ENCODE measurements at regions not wholly inside any gene's neighbourhood (a gene's known extent, or its start where the extent isn't known, plus 50 kb on each side); places are given as distances from the start of the nearest gene placed in this dataset.

GRCh38 chr1:57927003-57927402 lies 503.1 kb upstream of the DAB1 start:
- TF ChIP-seq CTCF (IDR thresholded peaks at IDR 0.05; ENCODE audit: low read depth, low read length, missing control alignments) = no peak
- no peak overlapping the region for H3K4me3 ChIP-seq (replicated peaks; ENCODE audit: low read depth, low read length)
- DNase-seq (ENCODE audit: extremely low read depth, low read depth) = no peak

- no peak for DNase-seq (ENCODE audit: extremely low read depth, low read depth)
- no peak for TF ChIP-seq CTCF (IDR thresholded peaks at IDR 0.05; ENCODE audit: low read depth, low read length, missing control alignments)
- H3K4me3 ChIP-seq (replicated peaks; ENCODE audit: low read depth, low read length) = no peak overlapping the region
These were observed 502.2 kb upstream of the DAB1 start for GRCh38 chr1:57926025-57926552.

- no peak for TF ChIP-seq CTCF (IDR thresholded peaks at IDR 0.05; ENCODE audit: low read depth, low read length, missing control alignments)
- no peak overlapping the region for H3K4me3 ChIP-seq (replicated peaks; ENCODE audit: low read depth, low read length)
- no peak for DNase-seq (ENCODE audit: extremely low read depth, low read depth)
These were observed 501.4 kb upstream of the DAB1 start for GRCh38 chr1:57925226-57925625.

- no peak for DNase-seq (ENCODE audit: extremely low read depth, low read depth)
- no peak overlapping the region for H3K4me3 ChIP-seq (replicated peaks; ENCODE audit: low read depth, low read length)
- no peak for TF ChIP-seq CTCF (IDR thresholded peaks at IDR 0.05; ENCODE audit: low read depth, low read length, missing control alignments)
These were observed 498.3 kb upstream of the DAB1 start for GRCh38 chr1:57922130-57922529.

- H3K4me3 ChIP-seq (replicated peaks; ENCODE audit: low read depth, low read length) = no peak overlapping the region
- TF ChIP-seq CTCF (IDR thresholded peaks at IDR 0.05; ENCODE audit: low read depth, low read length, missing control alignments) = no peak
These were observed 492.2 kb upstream of the DAB1 start for GRCh38 chr1:57916041-57916440.

GRCh38 chr1:57911427-57911826 lies 487.6 kb upstream of the DAB1 start:
- no peak overlapping the region for H3K4me3 ChIP-seq (replicated peaks; ENCODE audit: low read depth, low read length)
- DNase-seq (ENCODE audit: extremely low read depth, low read depth) = no peak
- TF ChIP-seq CTCF (IDR thresholded peaks at IDR 0.05; ENCODE audit: low read depth, low read length, missing control alignments) = no peak

More at GRCh38 chr1:57916041-57916440, 492.2 kb upstream of the DAB1 start:
- no peak for DNase-seq (ENCODE audit: extremely low read depth, low read depth)

GRCh38 chr1:57910782-57911181 lies 486.9 kb upstream of the DAB1 start:
- TF ChIP-seq CTCF (IDR thresholded peaks at IDR 0.05; ENCODE audit: low read depth, low read length, missing control alignments) = no peak
- H3K4me3 ChIP-seq (replicated peaks; ENCODE audit: low read depth, low read length) = no peak overlapping the region
- no peak for DNase-seq (ENCODE audit: extremely low read depth, low read depth)

Measured in HFF-Myc (cell line).